OCI-LY7 (cell line): ENCODE measurements at regions not wholly inside any gene's neighbourhood (a gene's known extent, or its start where the extent isn't known, plus 50 kb on each side); places are given as distances from the start of the nearest gene placed in this dataset.

Experiments
- EZH2phosphoT487 ChIP-seq: fragments of 200-600 bp; sonication (generic); IDR thresholded peaks from 2 replicates; pipeline ENCODE4 v1.6.1; 2018; ENCODE audit warnings: low read depth, borderline replicate concordance, mild to moderate bottlenecking, mixed run types, antibody characterized with exemption, low read length, moderate library complexity, mixed read lengths
- TF ChIP-seq, protein P1 (sequence below): fragments of 200-600 bp; sonication (generic); conservative IDR thresholded peaks from 2 replicates; pipeline ENCODE4 v1.5.1; 2014; ENCODE audit warnings: mild to moderate bottlenecking, antibody characterized with exemption, low read length, moderate library complexity, mixed read lengths

DNA sequence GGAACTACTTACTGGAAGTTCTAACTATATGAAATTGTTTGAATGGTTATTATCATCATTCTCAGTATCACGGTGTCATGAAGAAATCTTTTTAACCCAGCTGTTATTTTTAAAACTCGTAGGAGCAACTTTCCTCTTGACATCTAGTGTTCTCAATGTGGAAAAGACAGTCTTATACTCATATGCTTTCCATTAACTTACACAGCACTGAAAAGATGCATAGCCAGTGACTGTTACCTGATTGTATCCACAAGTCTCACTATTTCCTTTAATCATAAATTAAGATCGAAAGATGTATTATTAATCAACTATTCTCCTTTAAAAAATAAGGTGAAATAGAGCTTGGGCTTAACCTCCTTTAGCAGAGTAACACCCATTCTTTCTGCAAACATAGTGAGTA is 59.7 kb upstream of the TNFSF4 start:
- TF ChIP-seq, protein P1, sequence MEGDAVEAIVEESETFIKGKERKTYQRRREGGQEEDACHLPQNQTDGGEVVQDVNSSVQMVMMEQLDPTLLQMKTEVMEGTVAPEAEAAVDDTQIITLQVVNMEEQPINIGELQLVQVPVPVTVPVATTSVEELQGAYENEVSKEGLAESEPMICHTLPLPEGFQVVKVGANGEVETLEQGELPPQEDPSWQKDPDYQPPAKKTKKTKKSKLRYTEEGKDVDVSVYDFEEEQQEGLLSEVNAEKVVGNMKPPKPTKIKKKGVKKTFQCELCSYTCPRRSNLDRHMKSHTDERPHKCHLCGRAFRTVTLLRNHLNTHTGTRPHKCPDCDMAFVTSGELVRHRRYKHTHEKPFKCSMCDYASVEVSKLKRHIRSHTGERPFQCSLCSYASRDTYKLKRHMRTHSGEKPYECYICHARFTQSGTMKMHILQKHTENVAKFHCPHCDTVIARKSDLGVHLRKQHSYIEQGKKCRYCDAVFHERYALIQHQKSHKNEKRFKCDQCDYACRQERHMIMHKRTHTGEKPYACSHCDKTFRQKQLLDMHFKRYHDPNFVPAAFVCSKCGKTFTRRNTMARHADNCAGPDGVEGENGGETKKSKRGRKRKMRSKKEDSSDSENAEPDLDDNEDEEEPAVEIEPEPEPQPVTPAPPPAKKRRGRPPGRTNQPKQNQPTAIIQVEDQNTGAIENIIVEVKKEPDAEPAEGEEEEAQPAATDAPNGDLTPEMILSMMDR = no peak
- no peak for TF ChIP-seq EZH2phosphoT487
